HCEC 1CT (cell line): ENCODE measurements at regions not wholly inside any gene's neighbourhood (a gene's known extent, or its start where the extent isn't known, plus 50 kb on each side); places are given as distances from the start of the nearest gene placed in this dataset.

Experiments
- DNase-seq: peaks from one replicate; pipeline ENCODE4 v3.0.0-alpha.2; 2017

DNA sequence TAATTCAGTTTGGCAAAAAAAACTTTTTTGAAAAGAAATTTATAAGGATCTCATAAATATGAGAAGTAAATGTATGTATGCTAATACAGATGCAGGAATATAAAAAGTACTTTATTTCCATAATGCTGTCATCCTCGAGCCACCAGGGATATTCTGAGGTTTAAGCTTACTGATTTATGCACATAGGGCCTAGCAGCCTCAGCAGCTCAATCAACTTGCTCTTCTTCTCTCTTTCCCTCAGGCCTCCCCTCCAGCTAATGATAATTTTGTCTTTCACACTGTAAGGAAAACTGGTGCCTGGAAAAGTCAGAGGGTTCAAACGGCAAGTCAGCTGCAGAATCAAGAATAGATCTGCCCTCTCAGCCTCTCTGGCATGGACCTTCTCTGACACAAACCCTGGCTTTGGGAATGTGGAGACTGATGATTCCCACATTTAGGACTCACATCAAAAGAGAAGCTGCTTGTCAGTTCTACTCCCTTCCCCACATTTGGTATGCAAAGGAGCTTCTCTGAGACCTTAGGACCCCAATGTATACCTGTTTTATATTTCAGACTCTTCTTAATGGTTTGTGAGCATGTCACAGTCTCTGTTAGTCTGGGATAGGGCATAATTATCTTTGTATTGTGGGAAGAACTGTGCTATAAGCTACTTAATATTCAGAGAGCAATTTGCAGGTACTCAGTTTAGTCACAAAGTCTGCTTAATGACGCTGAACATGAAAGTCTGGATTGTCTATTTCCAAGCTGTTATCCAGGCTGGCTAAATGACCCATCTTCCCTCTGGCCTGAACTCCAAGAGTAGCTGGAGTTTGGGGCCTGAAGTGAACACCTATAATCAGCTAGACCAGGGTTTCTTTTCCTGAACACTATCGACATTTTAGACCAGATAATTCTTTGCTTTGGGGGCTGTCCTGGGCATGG, 52.1 kb upstream of the DIPK1A start:
- DNase-seq = no peak

DNA sequence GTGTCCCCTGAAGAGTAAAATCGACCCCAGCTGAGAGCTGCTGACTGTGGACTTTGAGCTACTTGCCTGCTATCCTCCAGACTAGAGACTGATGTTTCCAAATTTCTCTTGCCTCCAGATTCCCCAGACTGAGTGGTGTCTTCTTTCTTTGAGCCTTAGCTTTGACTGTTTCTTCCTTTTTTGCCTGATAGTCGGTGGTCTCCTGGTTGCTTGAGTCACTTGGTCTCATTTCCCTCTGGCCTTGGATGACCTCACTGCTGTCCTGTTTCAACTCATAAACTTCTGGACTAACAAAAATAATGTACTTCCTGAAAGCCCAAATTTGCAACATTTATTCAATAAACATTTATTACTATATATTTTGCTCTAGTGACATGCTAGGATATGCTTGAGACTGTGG, 52.9 kb upstream of the DIPK1A start:
- no peak for DNase-seq

DNA sequence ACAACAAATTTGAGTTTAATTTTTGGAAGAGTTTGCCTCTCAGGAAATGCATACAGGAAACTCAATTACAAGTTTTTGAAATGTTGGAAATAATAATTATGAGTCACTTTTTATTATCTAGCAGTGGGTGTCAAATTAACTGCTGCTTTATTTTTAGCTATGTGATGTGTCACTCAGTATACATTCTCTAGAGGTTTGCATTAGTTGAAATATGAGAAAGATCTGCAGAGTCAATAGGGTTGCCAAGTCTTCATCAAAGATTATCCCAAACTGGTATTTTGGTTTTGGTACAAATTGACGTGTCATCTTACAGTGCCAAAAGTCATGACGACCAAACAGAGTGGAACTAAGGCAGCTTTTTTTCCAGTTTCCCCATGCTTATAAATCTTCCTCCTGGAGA, 54.3 kb upstream of the DIPK1A start:
- DNase-seq = peak; percentile 72

DNA sequence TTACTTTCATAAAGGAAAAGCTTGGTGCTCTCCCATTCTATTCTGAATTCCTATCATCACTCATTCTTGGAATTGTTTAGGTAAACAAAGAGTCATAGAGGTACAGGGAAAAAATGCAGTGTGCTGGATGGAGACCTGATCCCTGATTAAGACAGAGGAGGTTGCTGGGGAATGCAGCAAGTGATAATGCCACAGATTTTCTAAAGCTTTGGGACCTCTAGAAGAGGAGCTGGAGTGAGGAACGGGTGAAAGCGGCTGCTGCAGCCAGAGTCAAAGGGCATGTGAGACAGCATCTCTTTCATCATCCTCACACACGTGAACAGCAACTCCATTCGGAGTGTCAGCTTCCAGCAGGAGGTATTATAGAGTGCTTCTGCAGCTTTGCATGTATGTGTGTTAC, 54.9 kb upstream of the DIPK1A start:
- peak; percentile 61 for DNase-seq

DNA sequence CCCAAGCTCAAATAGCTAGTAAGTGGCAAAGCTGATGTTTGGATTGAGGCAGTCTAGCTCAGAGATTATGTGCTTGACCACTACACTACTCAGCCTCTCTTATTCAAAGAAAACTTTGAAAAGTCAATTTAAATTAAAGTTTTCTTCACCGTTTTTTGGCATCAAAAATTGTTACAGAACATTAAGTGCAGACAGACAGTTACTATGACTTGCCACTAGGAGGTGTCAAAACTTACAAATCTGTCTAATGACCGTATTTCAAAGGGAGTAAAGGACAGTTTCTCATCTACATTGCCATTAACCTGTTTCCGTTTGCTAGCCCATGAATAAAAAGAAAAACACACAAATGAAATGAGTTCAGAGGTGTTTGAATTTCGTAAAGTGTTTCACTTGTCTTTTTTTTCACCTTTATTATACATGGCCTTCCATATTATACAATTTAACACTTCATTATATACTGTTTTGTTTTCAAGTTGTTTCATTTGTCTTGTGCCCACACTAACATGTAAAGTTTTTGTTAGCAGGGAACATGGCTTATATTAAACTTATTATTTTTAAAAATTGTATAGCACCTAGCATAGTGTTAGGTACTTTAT, 57.4 kb upstream of the MTF2 start:
- peak; percentile 49 for DNase-seq

DNA sequence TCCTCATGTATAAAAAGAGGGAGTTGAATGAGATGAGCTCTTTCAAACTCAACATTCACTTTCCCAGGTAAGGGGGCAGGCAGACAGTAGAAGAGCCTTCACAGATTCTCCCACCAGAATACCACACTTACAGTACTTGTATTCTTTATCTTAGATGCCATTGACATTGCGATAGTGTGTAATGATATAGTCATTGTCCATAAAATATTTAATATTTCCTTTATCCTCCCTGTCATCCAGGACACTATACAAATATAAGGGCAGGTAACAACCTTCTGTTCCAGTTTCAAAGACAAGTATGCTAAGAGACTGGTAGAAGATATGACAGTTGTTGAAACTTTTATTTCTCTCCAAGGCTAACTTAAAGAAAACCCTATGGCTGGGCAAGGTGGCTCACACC, 56.5 kb upstream of the MTF2 start:
- DNase-seq = no peak

DNA sequence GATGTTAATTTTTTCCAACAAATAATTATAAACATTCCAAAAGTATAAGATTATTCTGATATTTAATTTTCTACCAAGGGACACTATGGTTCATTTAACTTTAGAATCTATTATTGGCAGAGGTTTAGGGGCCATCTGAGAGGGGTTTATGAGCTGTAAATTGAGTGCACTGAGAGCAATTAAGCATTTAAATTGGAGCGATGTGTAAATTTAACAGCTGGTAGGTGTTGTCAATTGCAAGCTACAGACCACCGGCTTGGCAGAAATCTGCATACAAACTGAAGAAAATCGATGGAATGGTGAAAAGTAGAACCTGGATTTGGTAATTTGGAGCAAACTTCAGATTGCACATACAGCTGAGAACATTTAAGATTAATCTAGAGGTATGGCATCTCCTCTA, 55.8 kb upstream of the MTF2 start:
- DNase-seq = no peak

DNA sequence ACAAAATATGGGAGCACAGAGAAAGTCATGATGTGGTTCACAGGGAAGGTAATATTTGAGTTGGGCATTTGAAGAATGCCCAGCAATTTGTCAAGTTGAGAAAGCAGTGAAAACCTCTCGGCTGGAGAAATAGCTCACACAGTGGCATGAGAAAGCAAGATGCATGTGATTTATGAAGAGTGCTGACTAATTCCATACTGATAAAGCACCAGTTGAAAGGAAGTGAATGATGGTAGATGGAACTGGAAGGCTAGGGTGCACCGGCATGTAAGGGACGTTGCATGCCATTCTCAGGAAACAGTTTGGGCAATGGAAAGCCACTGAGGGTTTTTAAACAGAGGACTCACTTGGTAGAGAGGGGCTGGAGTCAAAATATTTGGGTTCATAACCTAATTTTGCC, 53.5 kb upstream of the MTF2 start:
- DNase-seq = no peak

DNA sequence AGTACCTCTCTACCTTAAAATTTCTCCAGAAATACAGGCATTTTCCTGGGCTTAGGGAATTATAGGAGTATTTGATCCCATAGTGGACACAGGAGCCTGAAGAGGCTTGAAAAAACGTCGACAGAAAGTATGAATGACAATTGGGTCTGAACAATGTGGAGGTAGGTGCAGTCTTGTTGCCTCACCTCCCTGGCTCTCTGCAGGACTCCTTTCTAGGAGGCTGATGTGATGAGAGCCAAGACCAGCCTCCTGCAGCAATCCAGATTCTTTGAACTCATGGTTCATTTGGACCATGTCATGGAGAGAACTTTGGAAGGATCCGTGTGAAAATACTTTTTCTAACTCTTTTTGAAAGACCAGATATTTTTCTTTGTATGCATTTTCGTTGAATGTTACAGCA, 50.5 kb upstream of the MTF2 start:
- no peak for DNase-seq
